ENCODE measurements at regions not wholly inside any gene's neighbourhood (a gene's known extent, or its start where the extent isn't known, plus 50 kb on each side); places are given as distances from the start of the nearest gene placed in this dataset.

- TF ChIP-seq EZH2 (IDR thresholded peaks at IDR 0.05; ENCODE audit: insufficient read depth, poor library complexity, severe bottlenecking) (no peak), EZH2phosphoT487 (IDR thresholded peaks at IDR 0.05; ENCODE audit: insufficient read depth, low read depth) (no peak)
These were observed 215.8 kb downstream of the ZFP36L2 start for GRCh38 chr2:43010438-43011157.
